ENCODE measurements at regions not wholly inside any gene's neighbourhood (a gene's known extent, or its start where the extent isn't known, plus 50 kb on each side); places are given as distances from the start of the nearest gene placed in this dataset.
A peak's percentile ranks its signal among the peaks of the same experiment; 100 is the strongest.
"Not testable (repeated sequence)": the region's sequence is repeated elsewhere in the genome, so short reads cannot be mapped to it uniquely, and the experiment has no call there.

DNA sequence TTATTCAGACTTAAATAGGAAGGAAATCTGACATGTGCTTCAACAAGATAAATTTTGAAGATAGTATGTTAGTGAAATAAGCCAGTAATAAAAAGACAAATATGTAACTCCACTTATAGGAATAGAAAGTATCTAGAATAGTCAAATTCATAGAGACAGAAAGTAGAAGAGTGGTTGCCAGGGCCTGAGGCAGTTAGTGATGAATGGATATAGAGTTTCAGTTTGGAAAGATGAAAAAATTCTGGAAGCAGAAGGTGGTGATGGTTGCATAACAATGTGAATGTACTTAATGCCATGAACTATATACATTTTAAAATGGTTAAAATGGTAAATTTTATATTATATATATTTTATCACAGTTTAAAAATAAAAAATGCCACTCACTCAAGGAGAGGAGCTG lies 54.3 kb downstream of the HAND2 start:
- DNase-seq (ENCODE audit: low read depth): no peak

DNA sequence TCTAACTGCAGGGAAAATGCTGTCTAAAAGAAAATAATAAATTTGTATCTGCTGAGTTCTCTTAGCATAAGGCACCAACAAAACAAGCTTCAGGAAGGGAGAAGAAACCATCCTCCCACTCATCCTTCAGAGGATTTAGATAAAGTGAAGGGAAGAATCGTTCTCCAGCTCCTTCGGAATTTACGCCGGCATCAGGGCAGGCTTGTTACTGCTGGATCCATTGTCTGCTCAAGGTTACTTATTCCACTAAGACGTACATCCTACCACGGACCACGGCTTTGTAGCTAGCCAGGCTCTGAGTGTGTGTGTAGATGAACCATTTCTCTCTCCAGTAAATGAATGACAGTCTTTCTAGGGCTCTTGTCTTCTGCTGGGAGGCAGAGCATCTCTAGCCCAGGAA lies 60.4 kb downstream of the HAND2 start:
- no peak for DNase-seq (ENCODE audit: low read depth)

DNA sequence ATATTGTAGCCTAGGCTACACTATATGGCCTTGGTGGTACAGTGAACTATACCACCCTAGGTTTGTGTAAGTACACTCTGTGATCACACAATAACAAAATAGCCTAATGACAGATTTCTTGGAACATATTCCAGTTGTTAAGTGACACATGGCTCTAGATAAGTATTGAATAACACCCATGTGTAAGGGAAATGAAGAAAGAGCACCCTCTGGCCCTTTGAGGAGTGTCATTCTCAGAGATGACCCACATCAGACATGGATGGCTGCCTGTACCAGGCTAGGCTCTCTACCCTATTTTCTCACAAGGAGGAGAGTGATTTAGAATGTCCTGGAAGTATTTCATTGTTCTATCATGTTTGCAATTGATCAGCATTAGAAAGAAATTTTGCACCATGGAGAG lies 61.7 kb downstream of the HAND2 start:
- DNase-seq (ENCODE audit: low read depth): no peak

DNA sequence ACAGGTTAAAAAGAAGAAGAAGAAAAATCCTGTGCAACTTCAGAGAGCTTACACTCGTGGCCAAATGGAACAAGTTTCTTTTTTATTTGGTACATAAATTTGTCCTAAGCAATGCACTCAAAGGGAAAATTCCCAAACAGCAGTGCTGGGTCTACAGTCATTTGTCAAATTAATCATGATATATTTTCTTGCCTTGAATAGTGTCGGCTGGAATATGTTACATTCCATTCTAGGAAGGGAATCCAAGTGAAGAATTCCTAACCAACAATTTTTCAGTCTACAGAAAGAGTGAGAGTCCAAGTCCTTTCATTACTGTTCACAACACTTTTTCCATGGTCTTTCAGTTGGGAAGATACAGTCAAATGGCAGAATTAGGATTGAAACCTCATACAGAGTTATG lies 63.9 kb downstream of the HAND2 start:
- DNase-seq (ENCODE audit: low read depth): no peak

DNA sequence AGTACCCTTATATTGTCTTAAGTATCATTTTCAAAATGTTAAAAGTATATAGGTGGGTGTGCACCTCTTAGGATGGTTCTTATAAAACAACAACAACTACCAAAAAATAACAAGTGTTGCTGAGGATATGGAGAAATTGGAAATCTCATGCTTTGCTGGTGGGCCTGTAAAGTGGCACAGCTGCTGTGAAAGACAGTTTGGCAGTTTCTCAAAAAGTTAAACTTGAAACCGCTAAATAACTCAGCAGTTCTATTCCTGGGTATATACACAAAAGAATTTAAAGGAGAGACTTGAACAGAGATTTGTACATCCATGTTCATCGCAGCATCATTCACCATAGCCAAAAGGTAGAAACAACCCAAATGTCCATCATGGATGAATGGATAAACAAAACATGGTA lies 65.5 kb downstream of the HAND2 start:
- no peak for DNase-seq (ENCODE audit: low read depth)

DNA sequence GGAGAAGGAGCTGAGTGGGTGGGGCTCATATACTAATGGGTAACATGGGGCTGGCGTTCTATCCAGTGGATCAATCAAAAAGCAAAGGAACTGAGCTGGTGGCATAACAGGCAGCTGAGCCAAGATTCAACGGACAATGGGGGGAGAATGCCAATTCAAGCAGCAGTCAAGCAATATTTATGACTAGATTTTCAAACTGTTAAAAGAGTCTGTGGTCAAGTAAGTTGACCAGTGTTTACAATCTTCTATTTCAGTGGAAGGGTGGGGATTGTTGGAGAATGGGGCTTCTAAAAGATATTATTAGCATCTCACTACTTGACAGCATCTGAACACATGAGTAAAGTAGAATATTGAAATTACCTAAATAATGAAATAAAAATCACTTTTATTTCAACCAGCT lies 64.9 kb upstream of the SCRG1 start:
- no peak for DNase-seq (ENCODE audit: low read depth)

DNA sequence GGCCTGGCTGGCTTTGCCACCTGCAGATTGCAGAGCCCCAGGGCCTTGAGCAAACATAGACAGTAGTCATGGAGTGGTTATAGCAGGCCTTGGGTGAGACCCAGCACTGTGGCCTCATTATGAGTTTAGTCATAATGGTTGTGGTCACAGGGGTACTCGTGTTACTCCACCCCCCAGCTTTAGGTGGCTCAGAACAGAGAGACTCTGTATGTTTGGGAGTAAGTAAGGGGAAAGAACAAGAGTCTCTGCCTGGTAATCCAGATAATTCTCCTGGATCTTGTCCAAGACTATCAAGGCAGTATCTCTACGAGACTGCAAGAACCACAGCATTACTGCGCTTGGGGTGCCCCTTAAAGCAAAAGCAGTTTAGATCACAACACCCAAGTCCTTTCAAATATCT lies 62.3 kb upstream of the SCRG1 start:
- peak; percentile 78 for DNase-seq (ENCODE audit: low read depth)

DNA sequence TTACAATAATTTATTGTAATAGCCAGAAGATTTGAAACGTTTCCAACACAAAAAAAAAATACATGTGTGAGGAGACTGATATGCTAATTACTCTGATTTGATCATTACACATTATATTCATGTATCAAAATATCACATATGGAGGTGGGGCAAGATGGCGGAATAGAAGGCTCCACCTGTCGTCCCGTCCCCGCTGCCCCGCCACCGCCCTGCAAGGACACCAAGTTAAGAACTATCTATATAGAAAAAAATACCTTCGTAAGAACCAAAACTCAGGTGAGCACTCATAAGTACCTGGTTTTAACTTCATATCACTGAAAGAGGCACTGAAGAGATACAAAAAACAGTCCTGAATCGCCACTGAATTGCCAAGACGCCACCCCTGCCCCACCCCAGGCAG lies 60.9 kb upstream of the SCRG1 start:
- DNase-seq (ENCODE audit: low read depth): no peak

DNA sequence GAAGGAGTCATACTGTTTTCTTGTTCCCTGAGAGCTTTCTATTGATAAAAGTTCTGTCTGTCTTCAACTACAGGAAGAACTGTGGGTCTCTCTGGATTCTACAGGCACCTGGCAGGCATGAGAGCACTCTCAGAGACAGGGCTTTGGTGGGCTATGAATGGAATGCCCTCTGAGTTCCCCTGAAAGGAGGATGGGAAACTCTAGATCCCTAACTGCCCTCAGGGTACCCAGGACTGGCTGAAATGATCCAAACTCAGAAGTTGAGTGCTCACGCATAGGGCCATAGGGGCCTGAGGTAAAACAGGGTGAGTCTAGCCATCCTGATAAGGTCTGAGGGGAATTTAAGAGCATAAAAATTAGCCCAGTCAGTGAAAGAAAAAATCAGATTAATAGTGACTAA lies 59.0 kb upstream of the SCRG1 start:
- DNase-seq (ENCODE audit: low read depth): no peak

DNA sequence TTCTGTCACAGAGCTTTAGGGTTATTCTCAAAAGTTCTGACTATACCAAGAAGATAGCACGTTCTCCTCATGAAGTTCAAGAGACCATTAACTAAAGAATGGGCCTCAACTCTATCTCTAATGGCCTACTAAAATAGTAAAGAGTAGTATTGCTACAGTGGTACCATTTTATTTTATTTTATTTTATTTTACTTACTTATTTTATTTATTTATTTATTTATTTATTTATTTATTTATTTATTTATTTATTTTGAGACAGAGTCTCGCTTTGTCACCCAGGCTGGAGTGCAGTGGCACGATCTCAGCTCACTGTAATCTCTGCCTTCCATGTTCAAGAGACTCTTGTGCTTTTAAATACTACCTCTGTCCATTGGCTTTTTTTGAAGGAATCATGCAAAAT lies 52.5 kb upstream of the SCRG1 start:
- DNase-seq (ENCODE audit: low read depth): not testable (repeated sequence)

DNA sequence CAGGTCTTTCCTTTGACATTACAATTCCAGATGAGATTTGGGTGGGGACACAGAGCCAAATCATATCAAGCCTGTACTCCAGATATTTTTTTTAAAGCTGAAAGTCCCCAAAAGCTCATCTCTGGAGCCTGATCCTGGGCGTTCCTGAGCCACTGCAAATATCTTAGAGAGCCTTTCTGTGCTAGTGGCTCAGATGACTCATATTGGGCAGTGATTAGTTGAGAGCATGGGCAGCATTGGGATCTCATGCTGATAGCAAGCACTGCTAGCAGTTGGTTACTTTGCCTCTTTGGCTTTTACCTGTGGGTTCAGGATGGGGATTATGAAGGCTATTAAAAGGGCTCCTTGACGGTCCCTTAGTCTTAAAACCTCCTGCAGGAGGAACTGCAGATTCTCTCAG lies 51.4 kb upstream of the SCRG1 start:
- DNase-seq (ENCODE audit: low read depth): no peak

DNA sequence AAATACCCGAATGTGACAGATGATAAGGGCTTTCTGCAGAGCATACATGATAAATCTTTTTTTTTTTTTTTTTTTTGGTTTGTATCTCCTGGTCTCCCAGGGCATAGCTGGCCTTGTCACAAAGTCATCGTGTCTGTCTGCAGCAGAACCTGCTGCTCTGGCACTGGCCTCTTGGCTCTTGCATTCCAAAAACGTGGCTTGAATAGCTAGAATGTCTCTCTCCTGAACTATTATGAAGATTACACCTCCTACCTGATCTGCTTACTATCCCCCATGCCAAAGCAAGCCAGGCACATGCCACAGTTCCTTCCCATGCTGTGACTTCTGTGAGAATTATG lies 50.4 kb upstream of the SCRG1 start:
- no peak for DNase-seq (ENCODE audit: low read depth)

DNA sequence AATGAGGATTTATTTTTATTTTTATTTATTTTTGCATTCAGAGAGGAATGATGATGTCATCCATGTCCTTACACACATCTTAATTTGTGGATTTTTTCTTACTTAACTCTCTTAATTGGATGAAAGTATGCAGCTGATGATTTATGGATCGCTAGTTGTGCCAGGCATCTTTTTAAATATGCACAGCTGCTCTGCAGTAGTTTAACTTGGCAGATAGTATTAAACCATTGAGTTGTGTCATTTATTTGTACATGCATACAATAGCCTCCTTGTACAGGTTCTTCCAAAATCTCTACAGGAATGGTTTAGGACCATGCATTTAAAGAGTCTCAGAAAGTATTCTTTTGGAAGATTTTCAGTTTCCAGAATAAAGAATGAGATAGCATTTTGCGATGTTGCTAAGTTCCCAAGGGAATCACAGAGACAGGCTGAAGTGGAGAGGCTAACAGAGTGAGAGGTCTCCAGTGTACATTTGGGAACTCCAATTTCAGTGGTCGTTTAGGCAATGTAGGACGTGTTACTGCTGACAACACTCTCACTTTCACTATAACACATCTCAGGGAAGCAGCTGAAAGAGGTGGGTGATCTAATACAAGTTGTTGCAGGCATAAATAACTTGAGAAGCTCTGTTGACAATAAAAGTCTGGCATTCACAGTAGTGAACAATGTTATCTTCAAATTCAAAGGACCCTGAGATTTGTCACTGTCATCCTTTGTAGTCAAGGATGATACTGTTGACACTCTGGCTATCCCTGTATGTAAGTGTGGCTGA lies 49.9 kb upstream of the SCRG1 start:
- DNase-seq (ENCODE audit: low read depth): no peak
